SHP77 treated with DMSO at 0.1 percent for 48 hours (cell line): ENCODE measurements at regions not wholly inside any gene's neighbourhood (a gene's known extent, or its start where the extent isn't known, plus 50 kb on each side); places are given as distances from the start of the nearest gene placed in this dataset.

Experiments used
- DNase-seq: peaks from one replicate; lab custom pipeline; 2025; lab: John Stamatoyannopoulos, UW

- DNase-seq: no peak
These were observed 313.4 kb downstream of the MSX2 start for GRCh38 chr5:175037820-175038219.

GRCh38 chr5:175035882-175036533 is 311.6 kb downstream of the MSX2 start:
- DNase-seq: no peak

GRCh38 chr5:175034924-175035323 is 310.5 kb downstream of the MSX2 start:
- no peak for DNase-seq

DNA sequence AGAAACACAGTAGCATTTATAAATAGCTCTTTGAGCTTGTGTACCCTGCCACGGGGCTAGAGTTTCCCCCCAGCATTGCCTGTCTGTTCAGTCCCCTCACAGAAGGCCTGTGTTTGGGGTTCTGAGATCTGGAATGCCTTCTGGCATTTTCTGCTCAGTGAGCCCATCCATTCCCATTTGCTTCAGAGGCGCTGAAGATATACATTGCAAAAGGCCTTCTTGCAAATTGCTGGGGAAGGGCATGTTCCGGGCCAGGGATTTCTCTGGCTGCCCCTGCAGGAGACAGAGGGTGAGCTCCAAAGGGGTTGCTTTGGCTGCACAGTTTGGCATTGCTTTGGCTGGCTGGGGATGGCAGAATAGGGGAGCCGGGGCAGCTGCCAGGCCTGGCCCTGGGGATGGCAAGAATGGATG is 308.4 kb downstream of the MSX2 start:
- DNase-seq: no peak

- DNase-seq: no peak
These were observed 307.6 kb downstream of the MSX2 start for GRCh38 chr5:175032013-175032412.

DNA sequence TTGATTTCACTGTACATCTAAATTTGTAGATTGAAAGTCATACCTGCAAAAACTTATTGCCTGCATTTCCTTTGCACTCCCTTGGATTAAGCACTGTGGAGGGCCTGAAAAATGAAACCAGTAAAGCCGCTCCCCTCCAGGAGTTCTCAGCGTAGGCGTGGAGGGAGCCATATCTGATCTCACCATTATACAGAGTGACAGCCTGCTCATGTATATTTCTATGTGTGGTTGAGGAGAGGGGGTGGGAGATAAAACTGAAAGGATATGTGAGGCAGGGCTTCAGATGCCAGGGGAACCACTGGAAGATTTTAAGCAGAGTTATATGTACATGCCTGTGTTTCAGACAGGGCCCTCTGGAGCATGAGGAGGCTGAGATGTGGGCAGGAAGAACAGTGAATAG is 303.0 kb downstream of the MSX2 start:
- no peak for DNase-seq

DNA sequence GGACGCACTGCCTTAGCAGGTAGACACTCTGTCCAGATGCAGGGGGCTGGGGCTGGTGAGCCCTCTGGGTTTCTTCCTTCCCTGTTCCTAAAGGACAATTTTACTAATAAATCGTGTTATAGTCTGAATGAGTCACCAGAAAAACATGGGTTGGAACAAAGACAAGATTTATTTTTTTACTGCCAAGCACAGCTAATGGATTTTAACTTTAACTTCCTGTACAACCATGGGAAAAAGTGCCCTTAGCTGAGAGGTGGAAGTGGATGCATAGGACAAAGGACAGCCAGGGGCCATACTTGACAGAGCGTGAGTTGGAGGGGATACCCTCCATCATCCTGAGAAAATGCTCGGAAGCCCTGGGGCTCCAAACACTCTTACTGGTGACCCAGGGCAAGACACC is 300.7 kb downstream of the MSX2 start:
- DNase-seq: no peak

GRCh38 chr5:175021841-175022625 is 297.7 kb downstream of the MSX2 start:
- DNase-seq: no peak

GRCh38 chr5:175021321-175021720 is 296.9 kb downstream of the MSX2 start:
- DNase-seq: no peak

DNA sequence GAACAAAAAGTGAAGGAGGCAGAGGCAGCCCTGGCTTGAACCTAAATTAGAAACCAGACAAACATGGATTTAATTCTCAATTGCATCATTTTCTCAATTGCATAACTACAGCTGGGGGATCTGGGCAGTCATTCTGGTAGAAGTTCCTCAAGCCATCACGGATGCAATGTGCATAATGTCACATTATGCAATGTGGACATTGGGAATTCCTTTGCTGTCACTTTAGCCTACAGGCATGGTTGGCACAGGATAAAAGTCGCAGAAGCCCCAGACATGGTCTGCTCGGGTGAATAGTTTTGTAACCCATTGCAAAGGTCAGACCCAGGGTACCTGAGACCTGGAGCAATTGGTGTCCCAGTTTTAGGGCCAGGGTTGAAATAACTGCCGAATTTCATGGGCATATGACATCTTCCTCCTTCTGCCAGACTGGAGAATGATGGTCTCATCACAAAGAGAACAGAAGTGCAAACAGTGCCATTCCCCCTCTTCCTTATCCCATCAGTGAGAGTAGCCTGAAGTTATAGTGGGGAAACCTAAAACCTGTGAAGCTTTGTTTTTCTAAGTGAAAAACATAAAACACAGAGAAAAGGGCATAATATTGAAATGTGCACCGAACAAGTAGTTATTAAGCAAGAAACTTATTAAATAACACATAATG is 290.8 kb downstream of the MSX2 start:
- DNase-seq: no peak

DNA sequence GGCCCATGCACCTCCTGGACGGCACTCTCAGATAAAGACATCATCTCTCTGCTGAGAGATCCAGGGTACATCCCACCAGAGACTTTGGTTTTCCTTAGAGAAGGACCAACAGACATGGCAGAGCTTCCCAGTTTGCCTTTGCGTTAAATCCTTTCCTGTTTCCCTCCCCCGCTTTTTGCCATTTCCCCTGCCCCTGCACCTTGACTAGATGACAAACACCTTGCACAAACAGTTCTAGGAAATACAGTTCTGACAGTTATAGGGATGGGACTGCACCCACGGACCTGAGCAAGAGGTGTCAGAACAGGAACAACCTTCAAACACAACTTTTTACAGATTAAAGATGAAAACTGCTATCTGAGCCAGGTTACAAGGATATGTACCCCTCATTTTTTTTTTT is 288.9 kb downstream of the MSX2 start:
- no peak for DNase-seq

DNA sequence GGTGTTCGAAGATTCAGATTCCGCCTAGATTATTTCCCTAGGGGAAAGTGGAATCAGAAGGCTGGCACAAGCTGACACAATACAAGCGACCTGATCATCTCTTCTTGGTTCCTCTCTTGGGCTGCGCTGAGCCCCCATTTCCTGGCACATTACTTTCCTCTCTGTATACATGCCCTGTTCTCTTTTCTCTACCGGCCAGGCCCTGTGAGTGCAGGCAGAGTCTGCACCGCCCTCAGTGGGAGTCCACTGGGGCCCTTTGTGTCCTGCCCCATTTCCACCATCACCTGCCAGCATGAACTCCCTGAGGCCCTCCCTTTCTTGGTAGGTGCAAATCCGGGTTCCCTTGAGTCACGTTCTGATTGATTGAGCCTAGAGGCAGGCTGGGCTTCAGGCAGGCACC is 287.9 kb downstream of the MSX2 start:
- no peak for DNase-seq

DNA sequence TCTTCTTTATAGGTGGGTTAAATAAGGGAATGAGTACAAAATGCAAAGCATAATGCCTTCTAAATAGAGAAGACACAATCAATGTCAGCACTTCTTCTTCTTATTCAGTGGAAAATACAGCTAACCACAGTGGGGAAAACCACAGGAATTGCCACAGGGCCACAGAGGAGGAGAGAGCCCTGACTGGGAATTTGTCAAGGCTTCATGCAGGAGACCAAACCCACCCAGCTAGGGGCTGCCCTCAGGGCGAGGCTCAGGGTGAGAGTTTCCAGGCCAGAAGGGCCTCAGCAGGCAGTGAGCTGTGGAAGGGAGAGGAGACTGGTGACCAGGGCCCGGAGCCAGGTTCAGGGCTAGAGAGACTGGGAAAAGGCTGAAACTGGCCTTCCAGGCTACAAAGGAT is 279.1 kb downstream of the MSX2 start:
- no peak for DNase-seq

- DNase-seq: no peak
These were observed 277.7 kb downstream of the MSX2 start for GRCh38 chr5:175001876-175002645.

DNA sequence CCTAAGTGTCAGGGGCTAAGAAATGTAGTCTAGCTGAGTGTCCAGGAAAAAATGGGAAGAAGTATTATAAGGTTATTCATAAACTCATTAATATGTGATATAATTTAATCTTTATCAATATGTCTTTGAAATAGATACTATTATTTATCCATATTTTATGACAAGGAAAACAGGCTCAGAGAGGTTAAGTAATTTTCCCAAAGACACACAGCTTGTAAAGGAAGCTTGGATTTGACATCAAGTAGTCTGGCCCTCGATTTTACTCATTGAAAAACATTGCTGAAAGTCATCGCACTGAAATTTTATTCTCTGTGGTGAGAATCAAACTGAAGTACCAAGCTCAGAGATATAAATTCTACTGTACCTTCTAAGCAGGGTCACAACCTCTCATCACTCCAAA is 276.9 kb downstream of the MSX2 start:
- no peak for DNase-seq

DNA sequence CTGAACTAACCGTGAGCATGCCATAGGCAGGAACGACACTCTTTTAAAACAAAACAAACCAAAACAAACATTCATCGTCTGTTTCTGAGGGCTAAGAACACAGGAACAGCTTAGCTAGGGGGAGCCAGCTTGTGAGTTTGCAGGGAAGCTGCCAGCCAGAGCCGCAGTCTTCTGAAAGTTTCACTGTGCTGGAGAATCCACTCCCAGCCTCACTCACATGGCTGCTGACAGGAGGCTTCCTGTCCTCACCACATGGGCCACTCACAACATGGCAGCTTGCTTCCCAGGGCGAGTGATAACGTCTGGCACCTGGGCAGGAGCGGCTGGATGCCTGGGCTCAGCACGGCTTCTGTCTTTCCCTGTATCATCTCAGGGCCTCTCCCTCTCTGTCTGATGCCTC is 275.2 kb downstream of the MSX2 start:
- no peak for DNase-seq

GRCh38 chr5:174998131-174998730 is 273.8 kb downstream of the MSX2 start:
- no peak for DNase-seq

GRCh38 chr5:174997688-174998087 is 273.3 kb downstream of the MSX2 start:
- no peak for DNase-seq

- DNase-seq: no peak
These were observed 272.6 kb downstream of the MSX2 start for GRCh38 chr5:174996941-174997340.

DNA sequence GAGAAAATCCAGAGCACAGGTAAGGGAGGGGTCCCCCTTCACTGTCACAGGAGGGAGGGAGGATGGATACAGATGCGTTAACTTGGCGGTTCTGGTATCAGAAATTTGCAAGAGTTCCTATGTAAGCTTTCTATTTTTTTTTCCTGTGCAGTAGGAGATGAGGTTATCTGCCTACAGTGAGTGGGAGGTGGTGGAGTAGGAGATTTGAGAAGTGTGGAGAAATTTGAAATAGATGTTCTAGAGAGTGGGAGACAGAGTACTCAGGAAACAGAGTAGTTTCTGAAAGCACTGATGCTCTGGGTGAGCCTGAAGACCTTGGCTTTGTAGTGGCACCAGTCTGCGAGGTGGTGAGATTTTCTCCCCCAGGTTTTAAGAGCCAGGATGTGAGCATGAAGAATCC is 271.4 kb downstream of the MSX2 start:
- no peak for DNase-seq

DNA sequence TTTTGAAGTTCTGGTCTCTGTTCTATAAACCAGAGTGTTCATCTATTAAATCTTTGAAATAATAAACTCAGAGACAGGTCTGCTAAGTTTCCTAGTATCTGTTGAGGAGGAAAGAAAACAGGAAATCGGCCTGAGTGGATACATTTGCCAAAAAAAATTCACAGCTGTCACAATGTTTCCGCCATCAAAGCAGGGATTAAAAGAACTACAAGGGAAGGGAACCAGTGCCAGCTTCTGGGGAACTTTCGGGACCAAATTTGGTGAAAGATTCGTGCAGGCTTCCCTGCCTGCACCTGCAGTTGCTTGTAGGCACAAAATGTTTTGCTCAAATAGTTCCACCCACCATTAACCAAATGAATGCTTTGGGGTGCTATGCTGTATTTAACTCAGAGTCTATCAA is 267.5 kb downstream of the MSX2 start:
- DNase-seq: no peak

- no peak for DNase-seq
These were observed 266.5 kb downstream of the MSX2 start for GRCh38 chr5:174990909-174991308.
